GM12872 (cell line): ENCODE measurements at regions not wholly inside any gene's neighbourhood (a gene's known extent, or its start where the extent isn't known, plus 50 kb on each side); places are given as distances from the start of the nearest gene placed in this dataset.
A peak's percentile ranks its signal among the peaks of the same experiment; 100 is the strongest.

Experiments
- TF ChIP-seq, protein P1 (sequence below): IDR thresholded peaks from 3 replicates; pipeline ENCODE4 v1.5.1; 2011; ENCODE audit warnings: low read depth, mild to moderate bottlenecking, low read length, moderate library complexity; ENCODE audit not compliant: insufficient read depth

DNA sequence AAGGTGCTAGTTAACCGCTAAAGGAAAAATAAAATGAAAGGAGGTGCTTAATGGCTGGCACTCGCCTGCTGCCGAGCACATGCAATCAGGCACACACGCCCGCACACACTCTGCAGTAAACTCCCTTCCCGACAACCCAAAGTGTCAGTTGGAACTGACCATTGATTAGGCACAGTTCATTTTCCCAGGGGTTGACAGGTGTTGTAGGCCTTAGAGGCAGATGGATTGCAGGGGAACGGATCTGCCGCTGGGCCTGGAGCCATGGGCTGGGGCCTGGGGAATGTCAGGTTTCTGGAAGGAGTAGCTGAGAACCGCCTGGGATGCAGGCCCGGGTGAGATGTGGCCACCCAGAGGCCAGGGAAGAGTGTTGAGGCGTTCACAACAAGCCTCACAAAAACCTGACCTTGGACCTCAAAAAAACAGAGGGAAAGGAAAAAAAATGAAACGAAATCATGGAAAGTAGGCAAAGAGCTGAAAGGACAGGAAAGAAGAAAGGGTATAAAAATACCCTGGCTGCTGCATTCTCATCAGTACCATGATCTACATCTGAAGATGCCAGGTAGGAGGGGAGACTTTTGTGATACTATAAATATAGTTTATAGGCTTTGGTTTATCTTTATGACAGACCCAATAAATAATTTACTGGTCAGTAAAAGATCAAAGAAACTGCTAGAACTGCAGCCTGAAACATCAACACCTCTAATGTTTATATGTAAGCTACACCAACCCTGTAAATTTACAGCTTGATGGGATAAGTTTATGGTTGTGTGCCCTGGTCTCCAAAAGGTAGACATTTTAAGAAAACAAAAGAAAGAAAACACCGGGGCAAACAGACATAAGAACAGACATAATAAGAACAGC, 313.4 kb downstream of the BUD13 start:
- TF ChIP-seq, protein P1, sequence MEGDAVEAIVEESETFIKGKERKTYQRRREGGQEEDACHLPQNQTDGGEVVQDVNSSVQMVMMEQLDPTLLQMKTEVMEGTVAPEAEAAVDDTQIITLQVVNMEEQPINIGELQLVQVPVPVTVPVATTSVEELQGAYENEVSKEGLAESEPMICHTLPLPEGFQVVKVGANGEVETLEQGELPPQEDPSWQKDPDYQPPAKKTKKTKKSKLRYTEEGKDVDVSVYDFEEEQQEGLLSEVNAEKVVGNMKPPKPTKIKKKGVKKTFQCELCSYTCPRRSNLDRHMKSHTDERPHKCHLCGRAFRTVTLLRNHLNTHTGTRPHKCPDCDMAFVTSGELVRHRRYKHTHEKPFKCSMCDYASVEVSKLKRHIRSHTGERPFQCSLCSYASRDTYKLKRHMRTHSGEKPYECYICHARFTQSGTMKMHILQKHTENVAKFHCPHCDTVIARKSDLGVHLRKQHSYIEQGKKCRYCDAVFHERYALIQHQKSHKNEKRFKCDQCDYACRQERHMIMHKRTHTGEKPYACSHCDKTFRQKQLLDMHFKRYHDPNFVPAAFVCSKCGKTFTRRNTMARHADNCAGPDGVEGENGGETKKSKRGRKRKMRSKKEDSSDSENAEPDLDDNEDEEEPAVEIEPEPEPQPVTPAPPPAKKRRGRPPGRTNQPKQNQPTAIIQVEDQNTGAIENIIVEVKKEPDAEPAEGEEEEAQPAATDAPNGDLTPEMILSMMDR, result no peak

DNA sequence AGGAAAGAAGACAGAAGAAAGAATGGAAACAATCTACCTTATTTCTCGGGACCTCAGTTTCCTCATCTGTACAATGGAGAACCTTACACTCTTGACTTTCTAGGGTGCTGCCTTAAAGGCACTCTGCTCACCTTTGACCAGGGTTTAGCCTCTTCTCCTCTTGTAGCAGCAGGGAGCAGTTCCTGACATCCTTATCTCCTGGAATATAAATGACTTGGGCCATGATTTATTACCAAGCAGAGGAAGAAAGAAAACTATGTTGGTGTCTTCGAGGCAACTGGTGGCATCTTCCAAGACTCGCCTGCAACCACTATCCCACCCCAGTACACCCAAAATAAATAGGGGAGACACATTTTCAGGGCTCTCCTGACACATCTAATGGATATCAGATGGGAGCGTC, 314.2 kb downstream of the BUD13 start:
- TF ChIP-seq, protein P1, result no peak

DNA sequence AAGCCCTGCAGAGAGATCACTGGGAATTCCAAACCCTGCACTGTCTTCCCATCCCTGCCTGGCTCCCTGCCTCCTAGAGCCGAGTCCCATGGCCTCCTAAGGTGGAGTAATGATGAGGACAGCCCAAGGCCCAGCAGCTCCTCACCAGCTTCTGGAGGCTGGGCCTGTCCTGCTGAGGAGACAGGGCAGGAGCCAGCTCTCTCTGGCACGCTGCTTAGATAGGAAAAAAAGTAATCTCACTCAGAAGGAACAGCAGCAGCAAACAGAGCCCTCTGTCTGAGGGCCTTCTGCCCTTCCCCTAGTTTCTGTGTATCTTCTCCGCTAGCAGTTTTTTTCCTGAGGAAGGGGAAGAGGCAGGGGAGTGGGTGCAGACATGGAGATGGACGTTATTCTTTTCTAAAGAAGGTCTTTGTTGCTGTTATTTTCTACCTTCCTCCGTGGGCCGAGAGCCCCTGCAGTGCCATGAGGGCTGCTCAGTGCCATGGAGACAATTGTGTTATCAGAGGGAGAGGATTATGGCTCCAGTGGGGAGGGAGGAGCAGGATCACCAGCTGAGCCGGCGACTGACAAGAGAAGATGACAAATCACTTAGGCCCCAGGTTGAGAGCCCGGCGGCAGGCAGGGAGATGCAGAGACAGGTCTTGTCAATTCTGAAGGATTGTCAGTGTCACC, 315.3 kb downstream of the BUD13 start:
- TF ChIP-seq, protein P1, result no peak

DNA sequence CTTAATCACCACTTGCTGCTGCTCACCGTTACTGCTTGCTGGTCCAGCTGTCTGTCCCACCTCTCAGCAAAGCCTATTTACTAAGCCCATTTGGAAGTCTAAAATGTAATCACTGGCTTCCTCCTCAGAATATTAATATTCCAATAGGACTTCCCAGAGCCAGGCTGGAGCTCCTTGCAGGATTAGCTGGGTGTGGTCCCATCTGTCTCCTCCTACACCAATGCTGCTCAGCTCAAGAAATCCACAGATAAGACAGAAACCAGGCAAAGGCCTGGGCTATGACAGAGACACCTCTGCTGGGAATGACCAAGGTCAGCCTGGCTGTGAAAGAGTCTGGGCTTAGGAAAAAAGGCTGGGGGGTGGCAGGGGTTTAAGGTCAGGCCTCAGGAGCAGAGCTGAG, 317.8 kb downstream of the BUD13 start:
- TF ChIP-seq, protein P1, result no peak

DNA sequence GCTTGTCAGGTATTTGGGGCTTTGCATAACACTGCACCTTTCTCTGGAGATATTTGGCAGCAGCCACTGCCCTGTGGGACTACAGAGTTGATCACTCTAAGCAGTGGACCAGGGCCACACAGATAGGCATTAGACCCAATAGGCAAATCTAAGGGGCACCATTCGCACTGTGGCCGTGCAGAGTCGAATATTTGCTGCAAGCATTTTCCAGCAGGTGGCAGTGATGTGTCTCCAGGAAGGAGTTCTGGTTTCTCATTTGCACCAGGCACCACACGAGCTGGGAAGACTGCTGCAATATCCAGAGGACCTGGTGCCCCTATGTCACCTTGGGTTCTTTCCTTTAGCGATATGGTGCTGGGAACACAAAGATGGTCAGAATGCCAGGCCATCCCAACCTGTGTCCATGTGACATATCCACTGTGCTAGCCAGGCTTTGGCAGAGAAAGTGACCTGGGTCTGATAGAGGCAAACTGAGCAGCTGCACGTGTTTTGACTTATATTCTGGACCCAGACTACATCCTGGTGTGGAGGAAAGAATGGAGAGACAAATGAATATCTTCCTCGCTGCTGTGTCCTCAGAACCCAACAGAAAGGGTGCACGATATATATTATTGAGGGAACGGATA, 318.7 kb downstream of the BUD13 start:
- TF ChIP-seq, protein P1, result peak; percentile 78

DNA sequence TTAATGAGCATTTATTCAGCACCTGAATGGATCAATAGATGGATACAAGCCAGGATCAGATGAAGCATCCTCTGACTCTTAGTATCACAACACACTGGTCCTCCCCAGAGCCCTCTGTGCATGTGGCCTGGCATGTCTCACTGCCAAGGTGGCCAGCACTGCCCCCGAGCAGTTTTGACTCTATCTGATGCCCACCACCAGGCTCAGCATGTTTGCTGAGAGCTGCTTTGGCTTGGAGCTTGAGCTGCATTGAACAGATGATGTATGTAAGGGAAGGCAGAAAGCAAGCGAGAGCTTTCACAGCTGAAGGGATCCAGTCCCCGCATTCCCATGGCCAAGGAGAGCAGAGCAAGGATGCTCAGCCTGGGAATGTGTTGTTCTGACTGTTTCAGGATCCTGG, 320.3 kb downstream of the BUD13 start:
- TF ChIP-seq, protein P1, result no peak

DNA sequence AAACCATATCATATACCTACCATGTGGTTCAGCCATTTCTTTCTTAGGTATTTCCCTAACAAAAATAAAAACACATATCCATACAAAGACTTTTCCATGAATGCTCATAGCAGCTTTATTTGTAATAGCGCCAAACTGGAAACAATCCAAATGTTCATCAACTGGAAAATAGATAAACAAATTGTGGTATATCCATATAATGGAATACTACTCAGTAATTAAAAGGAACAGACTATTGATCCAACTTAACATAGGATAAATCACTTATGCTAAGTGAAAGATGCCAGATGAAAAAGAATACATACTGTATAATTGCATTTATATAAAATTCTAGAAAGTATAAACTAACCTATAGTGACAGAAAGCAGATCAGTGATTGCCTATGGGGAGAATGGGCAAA, 323.3 kb downstream of the BUD13 start:
- TF ChIP-seq, protein P1, result no peak
